HG02870 (cell line): ENCODE measurements at regions not wholly inside any gene's neighbourhood (a gene's known extent, or its start where the extent isn't known, plus 50 kb on each side); places are given as distances from the start of the nearest gene placed in this dataset.
"Not testable (repeated sequence)": the region's sequence is repeated elsewhere in the genome, so short reads cannot be mapped to it uniquely, and the experiment has no call there.

ENCODE experiments used
- ATAC-seq: cut with Tn5 transposase; IDR thresholded peaks from one replicate; pipeline ENCODE4 v1.9.1; 2021; ENCODE audit warnings: mild to moderate bottlenecking, moderate library complexity; ENCODE audit not compliant: unreplicated experiment

- no peak for ATAC-seq
These were observed 210.6 kb upstream of the ADAMTSL1 start for GRCh38 chr9:18263377-18263776.

- ATAC-seq = no peak
These were observed 205.6 kb upstream of the ADAMTSL1 start for GRCh38 chr9:18268381-18268780.

- no peak for ATAC-seq
These were observed 204.4 kb upstream of the ADAMTSL1 start for GRCh38 chr9:18269561-18269960.

- no peak for ATAC-seq
These were observed 199.3 kb upstream of the ADAMTSL1 start for GRCh38 chr9:18274693-18275092.

- no peak for ATAC-seq
These were observed 198.5 kb upstream of the ADAMTSL1 start for GRCh38 chr9:18275313-18275990.

GRCh38 chr9:18281291-18281690 lies 192.7 kb upstream of the ADAMTSL1 start:
- no peak for ATAC-seq

- no peak for ATAC-seq
These were observed 179.7 kb upstream of the ADAMTSL1 start for GRCh38 chr9:18294229-18294628.

- no peak for ATAC-seq
These were observed 177.3 kb upstream of the ADAMTSL1 start for GRCh38 chr9:18296702-18297055.

- no peak for ATAC-seq
These were observed 176.7 kb upstream of the ADAMTSL1 start for GRCh38 chr9:18297056-18297841.

- no peak for ATAC-seq
These were observed 174.5 kb upstream of the ADAMTSL1 start for GRCh38 chr9:18299449-18299848.

- ATAC-seq = not testable (repeated sequence)
These were observed 168.7 kb upstream of the ADAMTSL1 start for GRCh38 chr9:18305167-18305806.

GRCh38 chr9:18314316-18314715 lies 159.6 kb upstream of the ADAMTSL1 start:
- no peak for ATAC-seq

GRCh38 chr9:18317896-18318295 lies 156.1 kb upstream of the ADAMTSL1 start:
- ATAC-seq = no peak

GRCh38 chr9:18319918-18320445 lies 154.0 kb upstream of the ADAMTSL1 start:
- ATAC-seq = no peak

- no peak for ATAC-seq
These were observed 148.8 kb upstream of the ADAMTSL1 start for GRCh38 chr9:18324928-18325745.

- ATAC-seq = not testable (repeated sequence)
These were observed 148.3 kb upstream of the ADAMTSL1 start for GRCh38 chr9:18325746-18326011.

- no peak for ATAC-seq
These were observed 146.8 kb upstream of the ADAMTSL1 start for GRCh38 chr9:18327121-18327520.

- ATAC-seq = no peak
These were observed 143.3 kb upstream of the ADAMTSL1 start for GRCh38 chr9:18330401-18331309.

- no peak for ATAC-seq
These were observed 142.7 kb upstream of the ADAMTSL1 start for GRCh38 chr9:18331310-18331684.

- no peak for ATAC-seq
These were observed 142.1 kb upstream of the ADAMTSL1 start for GRCh38 chr9:18331808-18332209.
